Suprapubic skin (tissue), 4 donors: ENCODE measurements at regions not wholly inside any gene's neighbourhood (a gene's known extent, or its start where the extent isn't known, plus 50 kb on each side); places are given as distances from the start of the nearest gene placed in this dataset.

Source experiments
- DNase-seq, 2 donors: peaks; one replicate each; pipeline ENCODE4 v3.0.0-alpha.2; 2019; ENCODE audit warnings: low spot score in 2 of 2
- H3K27ac ChIP-seq: fragments of 200-600 bp; sonication (generic); one replicate; pipeline ENCODE4 v1.5.1; 2019
- H3K27me3 ChIP-seq: fragments of 200-600 bp; sonication (generic); one replicate; pipeline ENCODE4 v1.5.1; 2019
- H3K36me3 ChIP-seq: fragments of 200-600 bp; sonication (generic); one replicate; pipeline ENCODE4 v1.5.1; 2019
- H3K4me1 ChIP-seq: fragments of 200-600 bp; sonication (generic); one replicate; pipeline ENCODE4 v1.5.1; 2019
- H3K4me3 ChIP-seq: fragments of 200-600 bp; sonication (generic); one replicate; pipeline ENCODE4 v1.5.1; 2019; ENCODE audit warnings: mild to moderate bottlenecking
- H3K9me3 ChIP-seq: fragments of 200-600 bp; sonication (generic); one replicate; pipeline ENCODE4 v1.5.1; 2019
- CTCF ChIP-seq, 2 donors: fragments of 200-600 bp in 1 of 2; fragments of 450-650 bp in 1 of 2; sonication (generic) in 1 of 2; IDR thresholded peaks; one replicate each; pipeline ENCODE4 v1.5.1; 2016 to 2019; ENCODE audit warnings: antibody characterized with exemption in 2 of 2, mild to moderate bottlenecking in 1 of 2, moderate library complexity in 1 of 2
- EP300 ChIP-seq: sonication (generic); formaldehyde crosslinking; IDR thresholded peaks from one replicate; pipeline ENCODE4 v1.6.1; 2017; ENCODE audit warnings: antibody characterized with exemption
- POLR2A ChIP-seq, 2 donors: fragments of 450-650 bp; IDR thresholded peaks; one replicate each; pipeline ENCODE4 v1.6.1; 2017; ENCODE audit warnings: antibody characterized with exemption in 2 of 2, mild to moderate bottlenecking in 2 of 2, moderate library complexity in 2 of 2
- POLR2AphosphoS5 ChIP-seq, 3 donors: sonication (generic); formaldehyde crosslinking; IDR thresholded peaks; one replicate each; pipeline ENCODE4 v1.6.1; 2017; ENCODE audit warnings: antibody characterized with exemption in 3 of 3
- WGBS: methylation state at CpG from one replicate; pipeline ENCODE4 v1.1.5; 2018; 5-methylcytosine and 5-hydroxymethylcytosine counted together

GRCh38 chr1:38551318-38552307 lies 308.0 kb downstream of the RRAGC start:
- Histone ChIP-seq H3K4me3 (no peak overlapping the region), H3K9me3 (no peaks in the 10 kb centered on the region), H3K4me1 (no peaks in the 10 kb centered on the region), H3K27me3 (peaks cover 3% of the 10 kb centered on the region), H3K27ac (no peak overlapping the region), H3K36me3 (no peaks in the 10 kb centered on the region)
- 42% methylated on average over 19 of the region's 19 CpGs for WGBS
- TF ChIP-seq CTCF (IDR thresholded peaks at IDR 0.05) (no peak), POLR2A (IDR thresholded peaks at IDR 0.05) (no peak), POLR2AphosphoS5 (IDR thresholded peaks at IDR 0.05) (no peak), EP300 (no peak)
- DNase-seq = peak in 1 of 2 donors; percentile 15

DNA sequence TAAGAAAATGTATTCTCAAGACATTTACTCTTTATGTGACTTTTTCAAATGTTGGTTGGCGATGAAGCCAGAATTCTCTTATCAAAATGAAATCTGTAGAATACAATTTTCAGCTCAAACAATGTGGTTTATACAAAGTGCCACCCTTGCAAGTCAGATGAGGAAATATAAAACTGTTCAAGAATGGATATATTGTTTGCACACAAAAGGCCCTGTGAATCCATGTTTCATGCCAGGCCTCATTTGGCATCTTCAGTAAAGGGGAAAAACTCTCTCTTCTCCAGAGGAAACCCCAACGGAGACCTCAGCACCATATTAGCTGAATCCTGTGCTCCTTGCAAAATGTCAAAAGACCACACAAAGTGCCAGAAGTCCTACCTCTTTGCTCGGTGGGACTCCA lies 310.4 kb downstream of the RRAGC start:
- 59% methylated on average over 3 of the region's 3 CpGs for WGBS
- TF ChIP-seq EP300 = no peak
- TF ChIP-seq POLR2AphosphoS5 (IDR thresholded peaks at IDR 0.05) = no peak
- TF ChIP-seq POLR2A (IDR thresholded peaks at IDR 0.05) = no peak
- no peak for TF ChIP-seq CTCF (IDR thresholded peaks at IDR 0.05)
- no peak overlapping the region for H3K27ac ChIP-seq

DNA sequence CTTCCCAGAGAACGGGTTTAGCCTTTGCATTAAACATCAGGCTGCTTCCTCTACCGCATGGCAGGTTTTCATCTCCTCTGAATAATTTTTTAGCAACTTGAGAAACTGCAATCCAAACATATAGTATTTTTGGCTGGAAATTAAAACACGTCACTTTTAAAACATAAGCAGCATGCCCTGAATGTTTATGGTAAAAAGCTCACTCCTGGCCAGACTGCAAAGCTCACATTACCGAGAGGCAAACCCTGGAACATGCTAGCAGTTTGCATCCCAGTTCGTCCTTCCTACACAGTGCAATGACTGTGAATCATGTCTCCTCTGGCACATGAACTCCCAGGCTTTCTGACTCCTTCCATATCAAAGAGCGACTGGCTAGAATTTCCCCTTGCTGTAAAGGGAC lies 312.3 kb downstream of the RRAGC start:
- no peaks in the 10 kb centered on the region for H3K4me1 ChIP-seq
- TF ChIP-seq CTCF (IDR thresholded peaks at IDR 0.05) = no peak
- no peak for TF ChIP-seq EP300
- TF ChIP-seq POLR2A (IDR thresholded peaks at IDR 0.05) = no peak
- no peak for TF ChIP-seq POLR2AphosphoS5 (IDR thresholded peaks at IDR 0.05)
- H3K36me3 ChIP-seq = no peaks in the 10 kb centered on the region
- no peak overlapping the region for H3K4me3 ChIP-seq
- no peak overlapping the region for H3K27ac ChIP-seq
- H3K27me3 ChIP-seq = peaks cover 3% of the 10 kb centered on the region
- WGBS = 64% methylated on average over 6 of the region's 6 CpGs
- DNase-seq = no peak
- no peaks in the 10 kb centered on the region for H3K9me3 ChIP-seq

More for the DNA sequence above, 310.4 kb downstream of the RRAGC start:
- no peak for DNase-seq
- no peak overlapping the region for H3K4me3 ChIP-seq
- H3K4me1 ChIP-seq = no peaks in the 10 kb centered on the region
- no peaks in the 10 kb centered on the region for H3K36me3 ChIP-seq
- no peaks in the 10 kb centered on the region for H3K9me3 ChIP-seq
- H3K27me3 ChIP-seq = peaks cover 3% of the 10 kb centered on the region

DNA sequence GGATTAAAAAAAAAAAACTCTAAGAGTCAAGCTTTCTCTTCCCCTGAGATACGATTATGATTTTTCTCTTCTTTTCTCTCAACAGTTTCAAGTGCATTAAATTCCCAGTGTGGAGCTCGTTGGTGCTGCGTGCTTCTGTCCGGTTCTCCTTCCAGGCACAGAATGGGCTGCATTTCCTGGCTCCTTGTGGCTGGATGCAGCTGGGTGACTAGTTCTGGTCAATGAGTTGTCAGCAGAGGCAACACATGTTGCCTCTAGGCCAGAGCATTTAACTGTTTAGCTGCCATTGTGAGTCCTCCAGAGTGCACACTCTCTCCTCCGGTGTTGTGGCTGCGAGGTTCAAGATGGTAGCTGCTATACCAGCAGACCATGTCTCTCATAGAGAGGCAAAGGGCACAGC lies 312.9 kb downstream of the RRAGC start:
- Histone ChIP-seq H3K4me3 (no peak overlapping the region), H3K36me3 (no peaks in the 10 kb centered on the region), H3K9me3 (no peaks in the 10 kb centered on the region), H3K27ac (no peak overlapping the region), H3K27me3 (peaks cover 3% of the 10 kb centered on the region), H3K4me1 (no peaks in the 10 kb centered on the region)
- TF ChIP-seq CTCF (IDR thresholded peaks at IDR 0.05) (no peak), POLR2AphosphoS5 (IDR thresholded peaks at IDR 0.05) (no peak), EP300 (no peak), POLR2A (IDR thresholded peaks at IDR 0.05) (no peak)
- WGBS = 54% methylated on average over 6 of the region's 6 CpGs
- DNase-seq = no peak

- 70% methylated on average over 4 of the region's 4 CpGs for WGBS
- H3K27me3 ChIP-seq = no peaks in the 10 kb centered on the region
- no peaks in the 10 kb centered on the region for H3K4me1 ChIP-seq
- no peaks in the 10 kb centered on the region for H3K9me3 ChIP-seq
- DNase-seq = no peak
- TF ChIP-seq POLR2A (IDR thresholded peaks at IDR 0.05) (no peak), CTCF (IDR thresholded peaks at IDR 0.05) (no peak), EP300 (no peak), POLR2AphosphoS5 (IDR thresholded peaks at IDR 0.05) (no peak)
- no peak overlapping the region for H3K4me3 ChIP-seq
- H3K36me3 ChIP-seq = no peaks in the 10 kb centered on the region
- no peak overlapping the region for H3K27ac ChIP-seq
Observed at GRCh38 chr1:38541223-38541622, 318.3 kb downstream of the RRAGC start.
